A172 (cell line): ENCODE measurements at regions not wholly inside any gene's neighbourhood (a gene's known extent, or its start where the extent isn't known, plus 50 kb on each side); places are given as distances from the start of the nearest gene placed in this dataset.

Experiments
- DNase-seq: peaks from one replicate; pipeline ENCODE4 v3.0.0-alpha.2; 2015; ENCODE audit warnings: low spot score

- no peak for DNase-seq
Observed at GRCh38 chr17:56690441-56691291, 97.2 kb downstream of the NOG start.

- peak; percentile 28 for DNase-seq
Observed at GRCh38 chr17:56694825-56695224, 101.3 kb downstream of the NOG start.

GRCh38 chr17:56697190-56697589, 103.7 kb downstream of the NOG start:
- no peak for DNase-seq

DNA sequence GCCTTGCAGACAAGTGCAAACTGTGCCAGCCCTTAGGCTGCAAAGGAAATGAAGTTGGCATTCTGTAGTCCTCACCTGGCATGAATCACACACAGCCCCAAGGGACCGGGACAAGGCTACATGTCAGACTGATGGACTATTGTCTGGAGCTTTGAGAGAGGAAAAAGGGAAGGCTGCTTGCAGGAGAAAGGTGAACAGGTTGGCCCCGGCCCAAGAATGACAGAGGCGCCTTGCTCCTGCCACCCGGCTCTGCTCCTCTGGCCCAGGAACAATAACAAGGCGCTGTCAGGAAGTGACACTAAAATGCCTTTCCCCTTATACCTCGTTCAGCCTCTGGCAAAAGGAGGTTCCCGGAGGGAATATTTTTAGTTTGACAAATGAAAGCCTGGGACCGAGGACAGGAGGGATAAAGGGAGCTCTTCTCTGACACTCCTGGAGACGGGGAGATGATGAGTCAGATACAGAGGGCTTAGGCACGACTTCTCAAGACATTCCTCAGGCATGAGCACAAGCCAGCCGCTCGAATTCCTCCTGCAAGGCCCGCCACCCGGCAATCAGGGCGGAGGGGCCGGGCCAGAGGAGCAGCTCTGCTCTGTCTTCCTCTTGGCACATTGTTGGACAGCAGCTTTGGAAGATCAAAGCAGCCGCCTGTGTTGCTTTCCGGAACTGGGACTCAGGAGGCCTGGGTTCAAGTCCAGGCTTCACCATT, 105.8 kb downstream of the NOG start:
- peak; percentile 100 for DNase-seq

DNA sequence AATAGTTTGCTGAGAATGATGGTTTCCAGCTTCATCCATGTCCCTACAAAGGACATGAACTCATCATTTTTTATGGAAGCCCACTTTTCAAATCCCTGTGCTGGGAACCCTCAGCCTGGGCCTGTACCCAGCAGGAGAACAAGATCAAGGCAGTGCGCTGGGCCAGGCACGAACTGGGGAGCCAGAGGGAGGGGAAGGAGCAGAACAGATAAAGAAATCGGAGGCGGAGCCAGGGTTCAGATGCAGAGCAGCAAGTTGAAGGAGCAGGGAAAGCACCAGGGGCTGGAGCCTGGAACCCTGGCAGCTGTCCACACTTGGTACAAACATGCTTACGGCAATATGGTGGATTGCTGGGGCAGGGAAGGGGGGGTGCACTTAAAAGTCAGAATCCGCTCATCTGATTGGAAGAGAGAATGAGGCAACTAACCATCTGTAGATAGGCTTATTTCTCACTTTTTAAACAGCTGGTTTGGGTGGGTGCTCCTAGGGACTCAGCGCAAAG, 107.5 kb downstream of the NOG start:
- peak; percentile 84 for DNase-seq

- peak; percentile 68 for DNase-seq
Observed at GRCh38 chr17:56707312-56708219, 114.1 kb downstream of the NOG start.

DNA sequence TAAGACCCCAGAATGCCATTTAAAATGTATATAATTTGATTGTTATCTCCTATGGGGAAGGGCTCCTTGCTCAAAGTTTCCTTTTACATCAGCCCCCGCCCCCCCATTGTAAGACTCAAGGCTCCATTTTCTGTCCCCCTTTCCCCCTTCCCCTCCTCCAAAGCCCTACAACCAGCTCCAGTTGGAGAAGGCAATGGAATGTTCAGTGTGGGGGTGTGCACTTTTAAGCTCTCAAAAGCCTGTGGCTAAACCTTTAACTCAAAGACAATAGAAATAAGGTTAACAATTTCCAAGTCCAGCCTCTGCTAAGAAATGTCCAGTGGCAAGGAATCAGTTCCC, 114.7 kb downstream of the NOG start:
- no peak for DNase-seq

GRCh38 chr17:56708670-56709410, 115.3 kb downstream of the NOG start:
- DNase-seq: no peak

GRCh38 chr17:56710986-56711385, 117.5 kb downstream of the NOG start:
- DNase-seq: peak; percentile 77

DNA sequence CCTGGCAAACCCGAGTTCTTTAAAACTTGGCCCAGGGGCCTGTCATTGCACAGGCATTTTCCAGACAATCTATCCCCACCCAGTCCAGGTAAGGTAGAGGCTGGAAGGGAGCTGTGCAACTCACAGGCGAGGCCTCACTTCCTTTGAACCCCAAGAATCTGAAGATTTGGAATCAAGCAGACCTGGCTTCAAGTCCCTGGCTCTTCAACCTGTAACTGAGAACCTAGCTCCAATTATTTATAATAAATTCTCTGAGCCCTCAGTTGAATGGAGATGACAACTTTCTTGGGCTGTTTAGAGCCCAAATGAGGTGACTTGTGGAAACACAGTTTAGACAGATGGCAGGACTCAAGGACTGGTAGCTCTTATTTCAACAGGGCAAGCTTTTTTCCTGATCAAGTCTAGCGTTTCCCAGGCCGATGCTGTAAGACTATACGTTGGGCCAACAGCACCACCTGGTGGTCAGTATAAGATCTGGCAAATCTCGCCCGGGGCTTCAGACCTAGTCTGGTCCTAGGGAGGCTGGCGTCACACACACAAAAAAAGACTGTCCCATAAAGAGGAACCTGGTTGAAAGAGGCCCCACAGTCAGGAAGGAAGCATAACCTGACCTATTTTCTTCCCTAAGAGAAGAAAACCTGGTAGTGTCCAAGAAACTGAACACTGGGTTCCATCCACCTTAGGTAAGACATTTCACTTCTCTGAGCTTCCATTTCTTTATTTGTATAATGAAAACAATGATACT, 117.9 kb downstream of the C17orf67 start:
- DNase-seq: peak; percentile 88

DNA sequence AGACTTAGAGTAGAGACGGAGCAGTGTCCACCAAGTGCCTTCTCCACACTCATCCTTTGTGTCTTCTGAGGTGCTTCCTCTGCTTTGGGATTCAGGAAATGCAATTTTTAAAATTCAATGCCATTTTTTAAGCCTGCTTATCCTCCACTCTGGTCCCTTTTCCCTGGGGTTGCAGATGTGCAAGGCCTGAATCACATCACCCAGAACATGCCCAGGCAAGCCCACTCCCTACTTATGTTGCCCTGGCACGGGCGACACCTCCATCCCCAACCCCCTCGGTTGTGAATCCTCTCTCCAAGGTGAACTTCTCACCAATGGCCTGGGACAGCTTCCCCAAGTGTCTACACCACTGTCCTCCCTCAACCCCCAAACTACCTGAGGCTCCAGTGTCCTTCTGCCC, 116.2 kb downstream of the C17orf67 start:
- no peak for DNase-seq

DNA sequence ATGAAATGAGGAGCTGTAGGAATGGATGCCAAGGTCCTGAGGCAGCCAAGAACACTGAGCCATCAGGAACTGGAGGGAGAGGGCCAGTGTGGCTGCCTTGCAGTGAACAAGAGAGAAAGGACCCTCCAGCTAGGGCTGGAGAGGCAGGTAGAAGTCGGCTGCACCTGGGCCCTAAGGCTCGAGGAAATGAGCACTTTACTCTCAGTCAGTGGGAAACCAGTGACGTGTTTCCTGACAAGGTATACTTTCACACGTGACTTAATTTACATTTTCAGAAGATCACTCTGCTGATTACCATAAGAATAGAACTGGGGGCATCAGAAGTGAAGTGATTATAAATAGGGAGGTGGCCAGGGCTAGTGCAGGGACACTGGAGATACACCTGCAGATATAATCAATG, 115.2 kb downstream of the C17orf67 start:
- DNase-seq: no peak

DNA sequence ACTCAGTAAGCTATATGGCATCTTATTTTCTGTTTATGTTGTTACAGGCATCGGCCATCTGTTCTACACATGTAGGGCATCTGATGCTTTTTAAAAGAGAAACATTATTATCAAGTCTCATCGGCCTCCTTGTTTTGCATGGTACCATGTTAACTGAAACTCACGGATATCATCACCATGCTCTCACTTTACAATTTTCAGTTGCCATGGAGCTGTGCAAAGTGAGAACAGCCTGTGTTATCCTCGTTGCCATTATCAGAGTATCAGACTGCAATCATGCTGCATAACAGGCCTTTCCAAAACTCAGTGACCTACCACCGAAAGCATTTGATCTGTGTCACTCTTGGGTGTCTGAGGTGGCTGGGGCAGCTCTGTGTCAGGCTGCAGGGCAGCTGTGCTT, 110.3 kb downstream of the C17orf67 start:
- DNase-seq: no peak

DNA sequence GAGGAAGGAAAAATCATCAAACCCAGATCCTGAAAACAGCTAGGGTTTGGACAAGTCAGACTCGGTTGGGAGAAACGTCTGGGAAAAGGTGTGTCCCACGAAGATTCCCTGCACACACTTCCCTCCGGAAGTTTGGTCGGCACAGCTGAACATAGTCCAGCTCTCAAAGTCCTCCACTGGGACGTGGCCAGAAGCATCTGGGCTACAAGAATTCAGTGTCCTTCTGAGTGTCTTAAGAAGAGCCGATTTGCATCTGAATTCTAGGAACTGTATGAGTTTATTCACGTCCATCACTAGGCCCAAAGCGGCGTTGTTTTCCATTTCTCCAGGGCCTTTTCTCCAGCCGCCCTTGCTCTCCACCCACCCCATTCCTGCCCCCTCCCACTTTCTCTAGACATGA, 109.1 kb downstream of the C17orf67 start:
- no peak for DNase-seq

DNA sequence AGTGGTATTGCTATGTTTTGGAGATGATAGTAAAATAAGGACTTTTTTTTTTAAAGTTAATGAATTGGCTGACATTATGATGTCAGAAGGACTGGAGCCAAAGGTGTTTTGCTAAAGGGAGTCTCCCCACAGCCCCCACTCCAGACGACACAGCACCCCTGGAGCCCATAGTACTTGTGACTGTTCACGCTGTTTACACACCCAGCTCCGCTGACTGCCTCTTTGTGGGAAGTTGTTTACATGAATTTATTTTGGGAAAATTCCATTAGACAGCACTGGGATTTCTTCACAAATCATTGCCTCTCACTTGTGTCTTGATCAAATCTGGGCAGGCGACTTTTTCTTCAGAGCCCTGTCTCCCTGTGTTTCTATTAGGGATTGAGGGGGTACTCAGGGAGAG, 108.6 kb downstream of the C17orf67 start:
- DNase-seq: no peak

- peak; percentile 25 for DNase-seq
Observed at GRCh38 chr17:56727876-56728617, 105.7 kb downstream of the C17orf67 start.

- peak; percentile 70 for DNase-seq
Observed at GRCh38 chr17:56731096-56731495, 102.6 kb downstream of the C17orf67 start.

DNA sequence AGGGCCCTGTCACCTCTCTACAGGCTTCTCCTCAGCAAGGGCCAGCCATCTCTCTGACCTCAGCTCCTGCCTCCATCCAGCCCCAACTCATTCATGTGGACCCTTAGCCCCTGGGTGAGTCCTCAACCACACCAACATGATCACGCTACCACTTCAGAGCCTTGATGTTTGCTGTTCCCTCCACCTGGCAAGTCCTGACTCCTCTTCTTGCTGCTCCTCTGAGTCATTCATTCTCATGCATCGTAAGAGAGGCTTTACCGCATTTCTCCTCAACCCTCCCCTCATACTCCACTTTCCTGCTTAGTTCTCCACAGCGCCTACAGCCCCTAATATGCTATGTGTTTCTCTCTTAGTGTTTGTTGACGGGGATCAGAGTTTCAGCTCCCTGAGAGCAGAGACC, 99.9 kb downstream of the C17orf67 start:
- no peak for DNase-seq

GRCh38 chr17:56735842-56736241, 97.9 kb downstream of the C17orf67 start:
- DNase-seq: no peak
